Retinal pigment epithelial cell (primary cell): ENCODE measurements at regions not wholly inside any gene's neighbourhood (a gene's known extent, or its start where the extent isn't known, plus 50 kb on each side); places are given as distances from the start of the nearest gene placed in this dataset.
A peak's percentile ranks its signal among the peaks of the same experiment; 100 is the strongest.
"Not testable (repeated sequence)": the region's sequence is repeated elsewhere in the genome, so short reads cannot be mapped to it uniquely, and the experiment has no call there.

Source experiments
- DNase-seq: peaks from one replicate; pipeline ENCODE4 v3.0.0-alpha.2; 2010; ENCODE audit warnings: low read depth
- H3K4me3 ChIP-seq: 2 replicates; pipeline ENCODE4 v1.5.1; 2011; ENCODE audit warnings: mild to moderate bottlenecking, low read length, control low read depth, moderate library complexity
- CTCF ChIP-seq: conservative IDR thresholded peaks from 2 replicates; pipeline ENCODE4 v1.5.1; 2011; ENCODE audit warnings: low read depth, low read length, control low read depth, inconsistent platforms

- DNase-seq = no peak
- TF ChIP-seq CTCF = no peak
- no peak overlapping the region for H3K4me3 ChIP-seq
These were observed 975.5 kb downstream of the OLFM4 start for GRCh38 chr13:54004026-54004699.

- no peak overlapping the region for H3K4me3 ChIP-seq
- DNase-seq = no peak
- no peak for TF ChIP-seq CTCF
These were observed 987.9 kb downstream of the OLFM4 start for GRCh38 chr13:54016542-54016941.

GRCh38 chr13:54018485-54018884 lies 989.9 kb downstream of the OLFM4 start:
- TF ChIP-seq CTCF = no peak
- no peak for DNase-seq
- no peak overlapping the region for H3K4me3 ChIP-seq

- H3K4me3 ChIP-seq = no peak overlapping the region
- DNase-seq = peak; percentile 87
- no peak for TF ChIP-seq CTCF
These were observed 1000.6 kb downstream of the OLFM4 start for GRCh38 chr13:54029226-54029625.

- no peak for DNase-seq
- TF ChIP-seq CTCF = no peak
- no peak overlapping the region for H3K4me3 ChIP-seq
These were observed 1001.1 kb downstream of the OLFM4 start for GRCh38 chr13:54029720-54030119.

- DNase-seq = no peak
- H3K4me3 ChIP-seq = no peak overlapping the region
- TF ChIP-seq CTCF = no peak
These were observed 1004.8 kb downstream of the OLFM4 start for GRCh38 chr13:54033323-54033861.

GRCh38 chr13:54034047-54034446 lies 1005.4 kb downstream of the OLFM4 start:
- no peak overlapping the region for H3K4me3 ChIP-seq
- no peak for DNase-seq
- no peak for TF ChIP-seq CTCF

- not testable (repeated sequence) for DNase-seq, H3K4me3 ChIP-seq
These were observed 1028.8 kb downstream of the OLFM4 start for GRCh38 chr13:54057416-54057815.

GRCh38 chr13:54069958-54070357 lies 1041.3 kb downstream of the OLFM4 start:
- not testable (repeated sequence) for H3K4me3 ChIP-seq, DNase-seq
